Fibroblast of skin of back (primary cell): ENCODE measurements at regions not wholly inside any gene's neighbourhood (a gene's known extent, or its start where the extent isn't known, plus 50 kb on each side); places are given as distances from the start of the nearest gene placed in this dataset.
"Not testable (repeated sequence)": the region's sequence is repeated elsewhere in the genome, so short reads cannot be mapped to it uniquely, and the experiment has no call there.

ENCODE experiments used
- DNase-seq: peaks from one replicate; pipeline ENCODE4 v3.0.0-alpha.2; 2013

GRCh38 chr1:229862017-229862774 is 204.8 kb upstream of the GALNT2 start:
- DNase-seq: no peak

- DNase-seq: peak; percentile 3
These were observed 203.1 kb upstream of the GALNT2 start for GRCh38 chr1:229863651-229864545.

- DNase-seq: no peak
These were observed 202.3 kb upstream of the GALNT2 start for GRCh38 chr1:229864686-229865230.

- not testable (repeated sequence) for DNase-seq
These were observed 201.7 kb upstream of the GALNT2 start for GRCh38 chr1:229865321-229865720.

- DNase-seq: no peak
These were observed 199.3 kb upstream of the GALNT2 start for GRCh38 chr1:229867726-229868125.

GRCh38 chr1:229869240-229869639 is 197.8 kb upstream of the GALNT2 start:
- DNase-seq: peak; percentile 15

GRCh38 chr1:229869687-229870086 is 197.4 kb upstream of the GALNT2 start:
- DNase-seq: no peak

GRCh38 chr1:229870381-229870780 is 196.7 kb upstream of the GALNT2 start:
- DNase-seq: no peak

GRCh38 chr1:229871078-229871676 is 195.9 kb upstream of the GALNT2 start:
- DNase-seq: no peak

- no peak for DNase-seq
These were observed 192.9 kb upstream of the GALNT2 start for GRCh38 chr1:229874136-229874535.

GRCh38 chr1:229874609-229875008 is 192.4 kb upstream of the GALNT2 start:
- no peak for DNase-seq

GRCh38 chr1:229875086-229875485 is 192.0 kb upstream of the GALNT2 start:
- DNase-seq: no peak

- peak; percentile 13 for DNase-seq
These were observed 187.3 kb upstream of the GALNT2 start for GRCh38 chr1:229879746-229880145.

- no peak for DNase-seq
These were observed 186.5 kb upstream of the GALNT2 start for GRCh38 chr1:229880271-229881170.

GRCh38 chr1:229882621-229883020 is 184.4 kb upstream of the GALNT2 start:
- no peak for DNase-seq

GRCh38 chr1:229883504-229884200 is 183.4 kb upstream of the GALNT2 start:
- DNase-seq: no peak

GRCh38 chr1:229884765-229885164 is 182.3 kb upstream of the GALNT2 start:
- DNase-seq: no peak

GRCh38 chr1:229885568-229886495 is 181.2 kb upstream of the GALNT2 start:
- DNase-seq: no peak

- no peak for DNase-seq
These were observed 180.4 kb upstream of the GALNT2 start for GRCh38 chr1:229886636-229887035.
